ENCODE measurements at regions not wholly inside any gene's neighbourhood (a gene's known extent, or its start where the extent isn't known, plus 50 kb on each side); places are given as distances from the start of the nearest gene placed in this dataset.

- Histone ChIP-seq H2AFZ (ENCODE audit: low read depth, low read length) (no peak overlapping the region), H3K79me2 (ENCODE audit: control insufficient read depth, insufficient read depth, low read length) (no peaks in the 10 kb centered on the region), H3K9me3 (replicated peaks; ENCODE audit: control insufficient read depth, insufficient read depth, low read length) (no peaks in the 10 kb centered on the region), H3K9me1 (replicated peaks; ENCODE audit: control insufficient read depth, extremely low read depth, insufficient read depth, low read length) (no peaks in the 10 kb centered on the region), H3K27ac (ENCODE audit: insufficient read depth, low read depth, low read length) (no peak overlapping the region), H3K4me3 (replicated peaks in 1 of 3; ENCODE audit: insufficient read depth in 1 of 3, low read depth in 1 of 3, low read length in 3 of 3) (no peak overlapping the region), H3K4me1 (ENCODE audit: control insufficient read depth, extremely low read depth, insufficient read depth, low read length) (no peaks in the 10 kb centered on the region), H4K20me1 (replicated peaks; ENCODE audit: control insufficient read depth, extremely low read depth, insufficient read depth, low read length) (no peaks in the 10 kb centered on the region), H3K4me2 (ENCODE audit: insufficient read depth, low read length) (no peak overlapping the region), H3K27me3 (ENCODE audit: control insufficient read depth in 2 of 2, insufficient read depth in 2 of 2, low read length in 2 of 2) (peaks cover 2 to 3% of the 10 kb centered on the region in 2 experiments), H3K9ac (replicated peaks; ENCODE audit: extremely low read depth, insufficient read depth, low read length) (no peak overlapping the region), H3K36me3 (ENCODE audit: control insufficient read depth in 2 of 2, extremely low read depth in 1 of 2, insufficient read depth in 2 of 2, low read length in 2 of 2) (no peaks in the 10 kb centered on the region)
- CTCF ChIA-PET = interaction anchor here (1.0 to 1.9 kb wide), 4 partner anchors 11 to 542 kb away, joined by 3 to 7 read pairs (median 4); no protein-coding TSS in a partner anchor
- POLR2A ChIA-PET = no interaction called here
- FAIRE-seq (no peak), DNase-seq (ENCODE audit: low read depth, low spot score) (no peak)
- dilution Hi-C loops (cut with MboI; ENCODE audit: extremely low pct_ligation_motif_present, low sequenced_read_pairs) = no loop called here
- intact Hi-C loops (cut with micrococcal nuclease) = no loop called here
- TF ChIP-seq JUN (IDR thresholded peaks at IDR 0.05; ENCODE audit: borderline replicate concordance, insufficient read depth, insufficient read length, low read depth) (no peak), EZH2 (IDR thresholded peaks at IDR 0.05; ENCODE audit: borderline replicate concordance, low read depth, low read length, severe bottlenecking) (no peak), FOS (IDR thresholded peaks at IDR 0.05; ENCODE audit: borderline replicate concordance, insufficient read depth, low read length) (no peak), POLR2AphosphoS5 (IDR thresholded peaks at IDR 0.05; ENCODE audit: insufficient read depth, low read depth, low read length) (no peak), POLR2A (IDR thresholded peaks at IDR 0.05; ENCODE audit: low read depth, low read length) (no peak), MYC (IDR thresholded peaks at IDR 0.05; ENCODE audit: low read depth, low read length) (no peak)
- BruUV-seq (replicated peaks) = no TSS peak
Measured at GRCh38 chr5:89723907-89724306, 685.6 kb downstream of the CETN3 start.

DNA sequence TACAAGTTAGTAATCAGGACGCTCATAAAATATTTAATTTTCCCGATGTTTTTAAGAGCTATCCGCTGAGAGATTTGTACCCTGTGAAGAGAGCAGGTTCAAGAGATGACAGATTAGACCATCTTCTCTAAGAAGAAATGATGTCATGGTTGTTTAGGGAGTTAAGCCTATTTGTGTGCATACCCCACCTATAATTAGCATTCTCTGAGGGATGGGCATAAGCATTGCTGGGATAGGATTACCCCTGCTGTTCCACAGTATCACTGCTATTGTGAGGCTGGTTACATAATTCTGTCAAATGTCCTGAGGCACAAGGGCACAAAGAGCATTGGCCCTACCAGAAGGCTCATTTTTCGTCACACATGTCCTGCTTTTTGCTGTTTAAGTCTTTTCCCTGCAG, 687.0 kb downstream of the CETN3 start:
- Histone ChIP-seq H3K4me1 (ENCODE audit: control insufficient read depth, extremely low read depth, insufficient read depth, low read length) (no peaks in the 10 kb centered on the region), H3K27ac (ENCODE audit: insufficient read depth, low read depth, low read length) (no peak overlapping the region), H3K36me3 (ENCODE audit: control insufficient read depth in 2 of 2, extremely low read depth in 1 of 2, insufficient read depth in 2 of 2, low read length in 2 of 2) (no peaks in the 10 kb centered on the region), H3K79me2 (ENCODE audit: control insufficient read depth, insufficient read depth, low read length) (no peaks in the 10 kb centered on the region), H2AFZ (ENCODE audit: low read depth, low read length) (no peak overlapping the region), H3K9ac (replicated peaks; ENCODE audit: extremely low read depth, insufficient read depth, low read length) (no peak overlapping the region), H3K9me3 (replicated peaks; ENCODE audit: control insufficient read depth, insufficient read depth, low read length) (no peaks in the 10 kb centered on the region), H3K27me3 (ENCODE audit: control insufficient read depth in 2 of 2, insufficient read depth in 2 of 2, low read length in 2 of 2) (no peaks in the 10 kb centered on the region), H3K4me3 (replicated peaks in 1 of 3; ENCODE audit: insufficient read depth in 1 of 3, low read depth in 1 of 3, low read length in 3 of 3) (no peak overlapping the region), H3K4me2 (ENCODE audit: insufficient read depth, low read length) (no peak overlapping the region), H3K9me1 (replicated peaks; ENCODE audit: control insufficient read depth, extremely low read depth, insufficient read depth, low read length) (no peaks in the 10 kb centered on the region), H4K20me1 (replicated peaks; ENCODE audit: control insufficient read depth, extremely low read depth, insufficient read depth, low read length) (no peaks in the 10 kb centered on the region)
- FAIRE-seq = no peak
- DNase-seq (ENCODE audit: low read depth, low spot score) = no peak
- intact Hi-C loops (cut with micrococcal nuclease) (no loop called here), dilution Hi-C loops (cut with MboI; ENCODE audit: extremely low pct_ligation_motif_present, low sequenced_read_pairs) (no loop called here)
- no peak for TF ChIP-seq MYC (IDR thresholded peaks at IDR 0.05; ENCODE audit: low read depth, low read length)
- no peak for TF ChIP-seq MAX (IDR thresholded peaks at IDR 0.05; ENCODE audit: insufficient read depth, insufficient read length)
- TF ChIP-seq GATA2 (IDR thresholded peaks at IDR 0.05; ENCODE audit: insufficient read depth, insufficient read length, low read depth, low read length) = no peak
- TF ChIP-seq JUN (IDR thresholded peaks at IDR 0.05; ENCODE audit: borderline replicate concordance, insufficient read depth, insufficient read length, low read depth) = no peak
- no peak for TF ChIP-seq FOS (IDR thresholded peaks at IDR 0.05; ENCODE audit: borderline replicate concordance, insufficient read depth, low read length)
- TF ChIP-seq EZH2 (IDR thresholded peaks at IDR 0.05; ENCODE audit: borderline replicate concordance, low read depth, low read length, severe bottlenecking) = no peak
- TF ChIP-seq POLR2AphosphoS5 (IDR thresholded peaks at IDR 0.05; ENCODE audit: insufficient read depth, low read depth, low read length) = no peak
- TF ChIP-seq CTCF (IDR thresholded peaks at IDR 0.05; ENCODE audit: extremely low read depth in 1 of 2, insufficient read depth in 1 of 2, low read depth in 1 of 2, low read length in 2 of 2) = no peak
- no peak for TF ChIP-seq POLR2A (IDR thresholded peaks at IDR 0.05; ENCODE audit: low read depth, low read length)
- CTCF ChIA-PET = interaction anchor here (1.9 kb wide), 1 partner anchor 10 kb away, joined by 4 read pairs; no protein-coding TSS in a partner anchor
- BruUV-seq (replicated peaks) = no TSS peak
- POLR2A ChIA-PET = no interaction called here

Measured in endothelial cell of umbilical vein (primary cell).